HG03159 (cell line): ENCODE measurements at regions not wholly inside any gene's neighbourhood (a gene's known extent, or its start where the extent isn't known, plus 50 kb on each side); places are given as distances from the start of the nearest gene placed in this dataset.

Experiments
- ATAC-seq: cut with Tn5 transposase; IDR thresholded peaks from one replicate; pipeline ENCODE4 v1.9.1; 2021; ENCODE audit warnings: mild to moderate bottlenecking, moderate library complexity; ENCODE audit not compliant: unreplicated experiment

- ATAC-seq: no peak
Observed at GRCh38 chr17:55585629-55586028, 74.4 kb upstream of the SMIM36 start.

- no peak for ATAC-seq
Observed at GRCh38 chr17:55584861-55585260, 73.6 kb upstream of the SMIM36 start.

GRCh38 chr17:55584055-55584685, 72.9 kb upstream of the SMIM36 start:
- no peak for ATAC-seq

- no peak for ATAC-seq
Observed at GRCh38 chr17:55582897-55583296, 71.6 kb upstream of the SMIM36 start.

- ATAC-seq: peak; percentile 63
Observed at GRCh38 chr17:55580596-55581133, 69.4 kb upstream of the SMIM36 start.

- ATAC-seq: peak; percentile 26
Observed at GRCh38 chr17:55577687-55578086, 66.4 kb upstream of the SMIM36 start.

GRCh38 chr17:55576996-55577586, 65.8 kb upstream of the SMIM36 start:
- ATAC-seq: peak; percentile 66

GRCh38 chr17:55576237-55576995, 65.2 kb upstream of the SMIM36 start:
- ATAC-seq: peak; percentile 21

- no peak for ATAC-seq
Observed at GRCh38 chr17:55575058-55575636, 63.9 kb upstream of the SMIM36 start.

GRCh38 chr17:55572599-55572998, 61.3 kb upstream of the SMIM36 start:
- no peak for ATAC-seq

- ATAC-seq: no peak
Observed at GRCh38 chr17:55572139-55572538, 60.9 kb upstream of the SMIM36 start.

GRCh38 chr17:55571095-55571494, 59.8 kb upstream of the SMIM36 start:
- no peak for ATAC-seq

- ATAC-seq: no peak
Observed at GRCh38 chr17:55570391-55570790, 59.1 kb upstream of the SMIM36 start.

- no peak for ATAC-seq
Observed at GRCh38 chr17:55567240-55568214, 56.3 kb upstream of the SMIM36 start.

- ATAC-seq: no peak
Observed at GRCh38 chr17:55564081-55564480, 52.8 kb upstream of the SMIM36 start.

GRCh38 chr17:55563363-55563762, 52.1 kb upstream of the SMIM36 start:
- ATAC-seq: peak; percentile 53

- ATAC-seq: no peak
Observed at GRCh38 chr17:55561973-55562495, 50.8 kb upstream of the SMIM36 start.

- ATAC-seq: no peak
Observed at GRCh38 chr17:55561316-55561972, 50.2 kb upstream of the SMIM36 start.
